ENCODE measurements at regions not wholly inside any gene's neighbourhood (a gene's known extent, or its start where the extent isn't known, plus 50 kb on each side); places are given as distances from the start of the nearest gene placed in this dataset.

GRCh38 chr18:34649080-34649479, 61.0 kb upstream of the DTNA start:
- TF ChIP-seq CTCF (IDR thresholded peaks at IDR 0.05): no peak
- Histone ChIP-seq H3K9ac (no peak overlapping the region), H3K4me1 (peaks cover 14% of the 10 kb centered on the region), H3K36me3 (ENCODE audit: control insufficient read depth, insufficient read depth, low read length) (no peaks in the 10 kb centered on the region), H3K9me3 (ENCODE audit: control insufficient read depth, low read length) (no peaks in the 10 kb centered on the region), H3K79me2 (no peaks in the 10 kb centered on the region), H3K4me2 (ENCODE audit: low read length) (peak overlapping the region; percentile 67), H3K27me3 (ENCODE audit: control insufficient read depth, insufficient read depth, low read length) (no peaks in the 10 kb centered on the region), H3K4me3 (ENCODE audit: low read depth, low read length) (no peak overlapping the region), H2AFZ (peak overlapping the region; percentile 5), H3K27ac (no peak overlapping the region)

- no peak overlapping the region for H3K4me3 ChIP-seq (ENCODE audit: low read depth, low read length)
- H3K4me1 ChIP-seq: peaks cover 14% of the 10 kb centered on the region
- H3K27me3 ChIP-seq (ENCODE audit: control insufficient read depth, insufficient read depth, low read length): no peaks in the 10 kb centered on the region
- peak overlapping the region; percentile 67 for H3K4me2 ChIP-seq (ENCODE audit: low read length)
- peak overlapping the region; percentile 70 for H2AFZ ChIP-seq
- H3K9me3 ChIP-seq (ENCODE audit: control insufficient read depth, low read length): no peaks in the 10 kb centered on the region
- no peak for TF ChIP-seq CTCF (IDR thresholded peaks at IDR 0.05)
- H3K9ac ChIP-seq: no peak overlapping the region
- H3K79me2 ChIP-seq: no peaks in the 10 kb centered on the region
- H3K27ac ChIP-seq: peak overlapping the region; percentile 47
- H3K36me3 ChIP-seq (ENCODE audit: control insufficient read depth, insufficient read depth, low read length): no peaks in the 10 kb centered on the region
These were observed 60.0 kb upstream of the DTNA start for GRCh38 chr18:34650121-34650545.

GRCh38 chr18:34651586-34652369, 58.3 kb upstream of the DTNA start:
- Histone ChIP-seq H3K27me3 (ENCODE audit: control insufficient read depth, insufficient read depth, low read length) (no peaks in the 10 kb centered on the region), H3K27ac (no peak overlapping the region), H3K4me3 (ENCODE audit: low read depth, low read length) (no peak overlapping the region), H3K9me3 (ENCODE audit: control insufficient read depth, low read length) (no peaks in the 10 kb centered on the region), H3K4me1 (peaks cover 14% of the 10 kb centered on the region), H3K36me3 (ENCODE audit: control insufficient read depth, insufficient read depth, low read length) (no peaks in the 10 kb centered on the region), H3K4me2 (ENCODE audit: low read length) (no peak overlapping the region), H2AFZ (no peak overlapping the region), H3K9ac (no peak overlapping the region), H3K79me2 (no peaks in the 10 kb centered on the region)
- TF ChIP-seq CTCF (IDR thresholded peaks at IDR 0.05): no peak

- Histone ChIP-seq H3K4me2 (ENCODE audit: low read length) (no peak overlapping the region), H3K9ac (no peak overlapping the region), H3K4me3 (ENCODE audit: low read depth, low read length) (no peak overlapping the region), H2AFZ (no peak overlapping the region), H3K27me3 (ENCODE audit: control insufficient read depth, insufficient read depth, low read length) (no peaks in the 10 kb centered on the region), H3K36me3 (ENCODE audit: control insufficient read depth, insufficient read depth, low read length) (no peaks in the 10 kb centered on the region), H3K27ac (no peak overlapping the region), H3K9me3 (ENCODE audit: control insufficient read depth, low read length) (no peaks in the 10 kb centered on the region), H3K4me1 (peaks cover 7% of the 10 kb centered on the region), H3K79me2 (no peaks in the 10 kb centered on the region)
- TF ChIP-seq CTCF (IDR thresholded peaks at IDR 0.05): no peak
These were observed 55.0 kb upstream of the DTNA start for GRCh38 chr18:34655131-34655530.

All from parathyroid adenoma (tissue), 2 donors.